GM19239 (cell line): ENCODE measurements at regions not wholly inside any gene's neighbourhood (a gene's known extent, or its start where the extent isn't known, plus 50 kb on each side); places are given as distances from the start of the nearest gene placed in this dataset.
"Not testable (repeated sequence)": the region's sequence is repeated elsewhere in the genome, so short reads cannot be mapped to it uniquely, and the experiment has no call there.

ENCODE experiments used
- DNase-seq: peaks from one replicate; pipeline ENCODE4 v3.0.0; 2011; ENCODE audit warnings: low spot score; ENCODE audit not compliant: insufficient read length
- FAIRE-seq: peaks from 2 replicates; lab custom pipeline; 2011; peaks lifted over from hg19 to GRCh38; lab: Jason Lieb, UNC

DNA sequence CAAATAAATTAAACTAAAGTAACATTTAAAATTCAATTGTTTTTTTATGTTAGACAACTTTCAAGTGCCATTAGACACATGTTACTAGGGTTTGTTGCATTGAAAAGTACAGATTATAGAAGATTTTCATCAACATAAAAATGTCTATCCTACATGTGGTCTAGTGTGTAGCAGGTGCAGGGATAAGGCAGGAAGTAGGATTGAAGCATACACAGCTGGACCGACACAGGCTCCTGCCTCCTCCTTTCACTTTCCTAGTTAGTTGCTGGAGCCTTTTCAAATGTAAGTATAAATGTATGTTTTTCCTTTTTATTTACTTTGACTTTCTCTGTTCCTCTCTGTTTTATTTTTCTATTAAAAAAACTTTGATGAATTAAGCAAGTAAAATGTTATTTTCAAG is 246.9 kb upstream of the LUZP2 start:
- no peak for FAIRE-seq
- DNase-seq = no peak

- FAIRE-seq (no peak), DNase-seq (no peak)
Observed at GRCh38 chr11:24253237-24253760, 243.6 kb upstream of the LUZP2 start.

DNA sequence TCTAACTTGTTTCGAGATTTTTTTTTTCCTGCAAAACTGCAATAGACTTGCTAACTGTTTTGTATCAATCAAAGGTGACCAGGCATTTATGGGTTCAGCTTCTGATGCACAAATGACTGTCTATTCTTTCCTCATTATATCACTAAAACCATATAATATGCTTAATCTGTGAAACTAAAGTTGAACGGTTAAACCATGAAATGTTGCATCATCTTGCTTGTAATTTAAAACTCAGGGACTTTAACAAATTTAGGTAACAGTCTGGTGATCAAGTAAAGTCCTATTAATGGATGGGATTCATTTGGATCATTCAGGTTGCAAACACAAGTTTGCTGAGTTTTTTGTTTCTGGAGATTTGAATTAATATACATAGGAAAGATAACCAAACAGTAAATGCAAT is 232.0 kb upstream of the LUZP2 start:
- no peak for DNase-seq
- no peak for FAIRE-seq

DNA sequence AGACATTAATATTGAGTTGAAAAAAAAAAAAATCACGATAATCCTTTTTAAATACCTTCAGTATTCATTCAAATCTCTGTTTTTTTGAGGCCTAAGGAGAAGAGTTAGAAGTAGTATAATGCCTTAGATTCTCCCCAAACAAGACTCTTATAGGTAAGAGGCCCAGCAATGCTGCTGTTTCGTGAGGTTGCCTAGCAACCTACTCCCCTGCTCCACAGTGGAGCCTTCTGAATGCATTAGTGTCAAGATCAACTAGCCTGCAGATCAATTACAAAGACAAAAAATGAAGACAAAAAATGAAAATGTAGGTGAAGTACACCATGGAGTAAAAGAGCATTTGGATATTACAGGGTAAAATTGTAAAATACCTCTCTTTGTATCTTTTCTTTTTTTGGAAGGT is 229.8 kb upstream of the LUZP2 start:
- FAIRE-seq = no peak

GRCh38 chr11:24271798-24272197 is 225.1 kb upstream of the LUZP2 start:
- DNase-seq (no peak), FAIRE-seq (no peak)

More for the DNA sequence above, 229.8 kb upstream of the LUZP2 start:
- no peak for DNase-seq

- not testable (repeated sequence) for FAIRE-seq, DNase-seq
Observed at GRCh38 chr11:24274214-24274781, 222.6 kb upstream of the LUZP2 start.

- no peak for DNase-seq
- FAIRE-seq = no peak
Observed at GRCh38 chr11:24286238-24286637, 210.6 kb upstream of the LUZP2 start.

DNA sequence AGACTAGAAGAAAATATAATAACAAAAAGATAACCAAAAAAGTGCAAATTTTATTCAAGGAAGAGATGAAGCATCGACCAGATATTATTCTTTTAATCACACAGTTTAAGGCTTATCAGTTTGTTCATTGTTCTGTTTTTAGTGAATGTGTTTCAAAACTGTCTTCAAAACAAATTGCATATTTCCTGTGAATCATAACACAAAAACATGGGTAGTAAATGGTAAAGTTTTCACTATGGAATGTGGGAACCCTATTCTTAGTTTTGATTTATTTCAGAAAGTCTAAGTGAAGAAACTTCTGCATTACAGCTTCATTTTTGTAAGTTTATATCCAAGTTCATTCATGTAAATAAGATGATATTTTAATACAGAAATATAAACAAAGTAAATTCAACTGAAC is 207.6 kb upstream of the LUZP2 start:
- FAIRE-seq = no peak
- no peak for DNase-seq

- FAIRE-seq (no peak), DNase-seq (no peak)
Observed at GRCh38 chr11:24293964-24294363, 202.9 kb upstream of the LUZP2 start.

DNA sequence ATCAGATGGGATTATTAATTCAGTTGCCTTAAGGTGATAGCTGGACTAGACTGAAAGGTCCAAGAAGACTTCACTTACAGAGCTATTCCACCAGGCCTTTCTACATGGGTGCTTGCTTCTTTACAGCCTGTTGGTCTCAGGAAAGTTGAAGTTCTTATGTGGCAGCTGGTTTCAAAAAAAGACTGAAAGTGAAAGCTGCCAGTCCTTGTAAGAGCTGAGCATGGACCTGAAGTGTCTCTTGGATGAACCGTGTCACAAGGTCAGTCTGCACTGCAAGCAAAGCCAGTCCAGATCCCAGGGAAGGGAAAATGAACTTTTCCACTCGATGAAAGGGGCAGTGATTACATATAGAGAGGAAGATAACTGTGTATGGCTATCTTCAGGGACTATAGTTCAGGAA is 201.5 kb upstream of the LUZP2 start:
- FAIRE-seq (no peak), DNase-seq (no peak)

DNA sequence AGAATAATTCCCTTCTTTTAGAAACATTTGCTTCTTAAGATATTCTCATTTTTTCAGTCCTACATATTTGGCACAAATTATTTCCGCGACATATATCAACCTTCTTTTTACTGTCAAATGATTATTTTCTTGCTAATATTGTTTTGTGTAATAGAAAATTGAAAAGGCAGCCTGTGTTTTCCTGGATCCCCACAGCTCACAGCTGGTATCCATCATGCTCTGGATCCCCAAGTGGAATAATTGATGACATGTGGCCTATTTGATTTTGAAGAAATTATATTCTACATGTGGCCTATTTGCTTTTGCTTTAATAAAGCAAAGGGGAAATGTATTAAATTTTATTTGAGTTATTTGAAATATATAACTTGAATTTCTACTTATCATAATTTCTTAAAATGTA is 199.4 kb upstream of the LUZP2 start:
- no peak for FAIRE-seq

DNA sequence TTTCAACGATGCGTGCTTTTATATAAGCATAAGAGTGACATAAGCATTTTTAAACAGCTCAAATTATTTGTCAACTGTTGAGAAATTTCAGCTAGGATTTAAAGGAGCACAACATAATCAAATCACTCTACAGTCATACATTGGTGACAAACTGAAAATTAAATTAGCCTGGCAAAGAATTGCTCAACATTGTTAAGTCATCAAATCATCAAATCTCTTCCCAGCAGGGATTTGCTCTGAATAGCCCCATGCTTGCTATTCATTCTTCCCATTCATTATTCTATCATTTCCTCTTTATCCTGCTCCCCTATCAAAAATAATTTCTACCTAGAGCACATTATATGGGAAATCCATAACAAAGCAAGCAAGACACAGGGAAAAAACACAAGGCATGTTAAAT is 198.7 kb upstream of the LUZP2 start:
- FAIRE-seq (no peak), DNase-seq (no peak)

More for the DNA sequence above, 199.4 kb upstream of the LUZP2 start:
- no peak for DNase-seq

- DNase-seq (no peak), FAIRE-seq (no peak)
Observed at GRCh38 chr11:24311974-24312373, 184.9 kb upstream of the LUZP2 start.

- no peak for DNase-seq
- no peak for FAIRE-seq
Observed at GRCh38 chr11:24312464-24313238, 184.2 kb upstream of the LUZP2 start.

DNA sequence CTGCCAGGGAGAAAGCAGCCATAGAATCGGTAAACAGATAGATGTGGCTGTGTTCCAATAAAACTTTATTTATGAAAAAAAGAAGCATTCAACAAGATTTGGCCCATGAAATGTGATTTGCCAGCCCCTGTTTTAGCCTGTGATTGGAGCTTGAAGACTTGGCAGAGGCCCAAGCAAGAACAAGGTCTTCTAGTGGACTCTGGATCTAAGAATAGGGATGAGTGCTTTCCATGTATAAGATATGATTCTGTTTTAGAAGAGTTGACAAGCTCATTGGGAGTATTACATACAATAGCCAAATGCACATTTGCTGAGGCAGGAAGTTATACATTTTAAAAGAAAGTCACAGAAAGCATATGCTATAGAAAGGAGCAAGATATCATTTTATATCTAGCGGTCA is 175.6 kb upstream of the LUZP2 start:
- DNase-seq = no peak
- no peak for FAIRE-seq

DNA sequence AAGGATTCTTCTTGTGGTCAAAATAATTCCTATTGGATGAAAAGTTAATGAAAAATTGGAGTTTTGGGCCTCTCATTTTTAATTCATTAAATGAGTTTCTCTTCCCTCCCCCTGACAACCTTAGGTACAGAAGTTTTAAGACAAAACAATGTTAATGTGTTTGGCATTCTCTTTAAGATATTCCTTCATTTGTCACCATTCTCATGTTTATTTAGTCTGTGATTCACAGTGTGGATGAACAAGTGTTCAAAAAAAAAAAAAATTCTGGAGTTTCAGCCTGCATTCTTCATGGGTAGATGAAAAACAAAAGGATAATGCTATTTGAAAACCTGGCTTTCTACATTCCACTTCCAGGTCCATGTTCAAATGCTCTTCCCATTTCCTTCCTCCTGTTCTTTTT is 172.6 kb upstream of the LUZP2 start:
- no peak for FAIRE-seq
- no peak for DNase-seq

DNA sequence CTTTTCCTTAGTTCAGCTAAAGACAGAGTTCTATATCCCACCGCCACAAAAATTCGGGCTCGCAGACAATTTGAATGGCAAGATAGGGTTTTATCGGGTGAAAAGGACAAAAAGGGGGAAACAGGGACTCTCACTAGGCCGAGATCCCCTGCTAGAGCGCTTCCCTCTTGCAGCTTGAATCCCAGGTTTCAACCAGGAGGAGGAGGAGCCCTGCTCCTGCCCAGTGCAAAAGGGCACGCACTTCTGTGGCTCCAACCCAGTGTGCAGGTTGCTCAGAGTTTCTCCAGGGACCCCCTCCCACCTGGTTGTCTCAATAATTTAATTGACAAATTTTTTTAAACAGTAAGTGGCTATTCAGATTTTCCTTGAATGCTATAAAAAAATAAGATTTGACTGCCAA is 152.6 kb upstream of the LUZP2 start:
- FAIRE-seq (no peak), DNase-seq (no peak)

- FAIRE-seq = no peak
- no peak for DNase-seq
Observed at GRCh38 chr11:24348908-24349307, 147.9 kb upstream of the LUZP2 start.

DNA sequence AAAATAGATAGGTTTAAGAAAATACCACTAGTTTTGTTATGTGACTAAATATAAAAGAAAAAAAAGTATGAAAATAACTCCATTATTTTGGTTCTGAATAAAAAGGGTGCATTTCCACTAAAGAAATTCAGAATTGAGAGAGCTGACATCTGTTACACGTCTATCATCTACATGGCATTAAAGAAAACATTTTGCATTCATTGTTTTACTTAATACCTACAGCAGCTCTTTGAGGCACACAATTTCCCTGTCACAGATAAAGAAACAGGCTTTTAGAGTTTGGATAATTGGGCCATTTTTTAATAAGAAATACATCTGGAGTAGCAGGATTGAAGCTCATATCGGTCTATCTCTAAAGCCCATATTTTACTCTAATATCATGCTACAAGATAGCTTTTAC is 145.7 kb upstream of the LUZP2 start:
- FAIRE-seq = no peak
- DNase-seq = no peak

GRCh38 chr11:24356501-24356900 is 140.4 kb upstream of the LUZP2 start:
- FAIRE-seq = no peak
- no peak for DNase-seq

DNA sequence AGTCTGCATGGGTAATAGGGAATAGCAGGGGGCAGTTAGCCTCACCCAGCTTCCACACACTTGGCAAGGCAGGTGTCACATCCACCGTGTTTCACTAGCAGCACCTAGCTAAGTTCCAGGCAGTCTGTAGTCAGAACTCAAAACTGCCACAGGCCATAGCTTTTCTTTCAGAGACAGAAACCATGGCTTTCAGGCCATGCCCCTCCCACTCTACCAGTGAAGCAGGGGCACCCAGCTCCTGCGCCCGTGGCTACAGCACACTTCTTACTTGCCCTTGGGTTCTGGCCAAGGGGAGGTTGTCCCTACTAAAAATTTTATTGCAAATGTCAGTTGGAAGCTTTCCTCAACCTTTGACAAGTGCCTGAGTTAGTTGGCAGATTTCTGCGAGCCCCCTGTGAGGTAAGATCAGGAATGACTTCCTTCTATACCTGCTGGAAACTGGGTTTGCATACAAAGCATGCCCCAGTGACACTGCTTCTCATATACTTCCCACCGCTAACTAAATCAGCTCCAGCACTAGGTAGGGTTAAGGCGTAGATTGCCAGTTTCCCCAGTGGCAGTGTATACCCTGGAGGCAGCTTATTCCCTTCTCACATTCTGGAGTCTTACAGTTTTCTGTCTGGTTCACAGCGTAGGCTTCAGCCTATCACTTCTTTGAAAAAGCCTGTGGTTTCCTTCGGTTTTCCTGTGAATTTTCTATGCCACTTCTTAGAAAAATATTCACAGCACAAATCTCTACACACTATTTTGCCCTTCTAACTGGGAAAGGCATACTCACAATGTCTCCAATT is 139.0 kb upstream of the LUZP2 start:
- DNase-seq = no peak
- FAIRE-seq = no peak
